ENCODE measurements at regions not wholly inside any gene's neighbourhood (a gene's known extent, or its start where the extent isn't known, plus 50 kb on each side); places are given as distances from the start of the nearest gene placed in this dataset.

GRCh38 chr16:55179852-55180585 is 144.0 kb upstream of the IRX6 start:
- no peak for DNase-seq (ENCODE audit: low read depth)
- no peak overlapping the region for H3K4me3 ChIP-seq (ENCODE audit: low read depth, low read length)
- TF ChIP-seq, protein P1, sequence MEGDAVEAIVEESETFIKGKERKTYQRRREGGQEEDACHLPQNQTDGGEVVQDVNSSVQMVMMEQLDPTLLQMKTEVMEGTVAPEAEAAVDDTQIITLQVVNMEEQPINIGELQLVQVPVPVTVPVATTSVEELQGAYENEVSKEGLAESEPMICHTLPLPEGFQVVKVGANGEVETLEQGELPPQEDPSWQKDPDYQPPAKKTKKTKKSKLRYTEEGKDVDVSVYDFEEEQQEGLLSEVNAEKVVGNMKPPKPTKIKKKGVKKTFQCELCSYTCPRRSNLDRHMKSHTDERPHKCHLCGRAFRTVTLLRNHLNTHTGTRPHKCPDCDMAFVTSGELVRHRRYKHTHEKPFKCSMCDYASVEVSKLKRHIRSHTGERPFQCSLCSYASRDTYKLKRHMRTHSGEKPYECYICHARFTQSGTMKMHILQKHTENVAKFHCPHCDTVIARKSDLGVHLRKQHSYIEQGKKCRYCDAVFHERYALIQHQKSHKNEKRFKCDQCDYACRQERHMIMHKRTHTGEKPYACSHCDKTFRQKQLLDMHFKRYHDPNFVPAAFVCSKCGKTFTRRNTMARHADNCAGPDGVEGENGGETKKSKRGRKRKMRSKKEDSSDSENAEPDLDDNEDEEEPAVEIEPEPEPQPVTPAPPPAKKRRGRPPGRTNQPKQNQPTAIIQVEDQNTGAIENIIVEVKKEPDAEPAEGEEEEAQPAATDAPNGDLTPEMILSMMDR (IDR thresholded peaks at IDR 0.05; ENCODE audit: low read depth, low read length, missing control alignments), result no peak
- in situ Hi-C loops (cut with HindIII; ENCODE audit: low sequenced_read_pairs), result no loop called here

DNA sequence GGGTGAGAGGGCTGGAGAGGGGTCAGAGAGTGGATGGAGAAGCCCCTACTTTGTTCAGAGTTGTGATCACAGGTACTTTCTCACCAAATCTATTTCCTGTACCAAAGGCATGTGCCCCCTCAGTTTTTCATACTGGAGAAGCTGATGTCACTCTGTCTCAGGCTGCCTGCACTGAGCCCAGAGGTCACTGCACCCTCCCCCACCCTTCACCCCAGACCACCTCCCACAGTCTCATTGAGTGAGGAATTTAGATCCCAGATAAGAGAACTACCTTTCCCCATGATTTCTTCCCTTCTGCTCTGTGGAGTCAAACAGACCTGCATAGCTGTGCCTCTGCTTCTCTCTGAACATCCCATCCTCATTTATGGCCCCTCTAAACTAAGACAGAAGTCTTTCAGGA is 140.0 kb upstream of the IRX6 start:
- in situ Hi-C loops (cut with HindIII; ENCODE audit: low sequenced_read_pairs), result no loop called here
- no peak overlapping the region for H3K4me3 ChIP-seq (ENCODE audit: low read depth, low read length)
- TF ChIP-seq, protein P1 (IDR thresholded peaks at IDR 0.05; ENCODE audit: low read depth, low read length, missing control alignments), result no peak
- DNase-seq (ENCODE audit: low read depth), result no peak

- TF ChIP-seq, protein P1 (IDR thresholded peaks at IDR 0.05; ENCODE audit: low read depth, low read length, missing control alignments), result no peak
- DNase-seq (ENCODE audit: low read depth), result no peak
- H3K4me3 ChIP-seq (ENCODE audit: low read depth, low read length), result no peak overlapping the region
- in situ Hi-C loops (cut with HindIII; ENCODE audit: low sequenced_read_pairs), result loop anchor here (5.0 kb wide), 1 partner anchor 43 kb away; no protein-coding TSS in a partner anchor
Measured at GRCh38 chr16:55184619-55185018, 139.4 kb upstream of the IRX6 start.

DNA sequence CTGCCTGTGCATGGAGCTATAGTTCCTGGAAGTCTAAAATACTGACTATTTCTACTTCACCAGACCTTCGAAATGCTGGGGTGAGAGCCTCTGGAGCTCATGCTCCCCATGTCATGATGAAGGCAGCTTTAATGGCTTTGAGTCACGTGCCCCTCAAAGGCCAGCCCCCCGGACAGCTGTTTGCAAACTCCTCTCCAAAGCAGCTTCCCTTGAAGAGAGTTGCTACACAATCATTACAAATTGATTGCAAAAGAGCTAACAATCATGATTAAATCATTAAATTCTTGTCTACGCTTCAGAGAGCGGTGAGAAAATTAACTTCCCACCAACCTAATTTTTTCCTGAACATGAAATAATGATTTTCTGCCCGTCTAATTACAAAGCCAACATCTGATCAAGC is 134.8 kb upstream of the IRX6 start:
- no peak overlapping the region for H3K4me3 ChIP-seq (ENCODE audit: low read depth, low read length)
- TF ChIP-seq, protein P1 (IDR thresholded peaks at IDR 0.05; ENCODE audit: low read depth, low read length, missing control alignments), result no peak
- no peak for DNase-seq (ENCODE audit: low read depth)
- in situ Hi-C loops (cut with HindIII; ENCODE audit: low sequenced_read_pairs), result loop anchor here (5.0 kb wide), 1 partner anchor 38 kb away; no protein-coding TSS in a partner anchor

- no peak for DNase-seq (ENCODE audit: low read depth)
- no peak overlapping the region for H3K4me3 ChIP-seq (ENCODE audit: low read depth, low read length)
- in situ Hi-C loops (cut with HindIII; ENCODE audit: low sequenced_read_pairs), result loop anchor here (5.0 kb wide), 1 partner anchor 37 kb away; no protein-coding TSS in a partner anchor
- TF ChIP-seq, protein P1 (IDR thresholded peaks at IDR 0.05; ENCODE audit: low read depth, low read length, missing control alignments), result no peak
Measured at GRCh38 chr16:55189682-55190636, 134.0 kb upstream of the IRX6 start.

DNA sequence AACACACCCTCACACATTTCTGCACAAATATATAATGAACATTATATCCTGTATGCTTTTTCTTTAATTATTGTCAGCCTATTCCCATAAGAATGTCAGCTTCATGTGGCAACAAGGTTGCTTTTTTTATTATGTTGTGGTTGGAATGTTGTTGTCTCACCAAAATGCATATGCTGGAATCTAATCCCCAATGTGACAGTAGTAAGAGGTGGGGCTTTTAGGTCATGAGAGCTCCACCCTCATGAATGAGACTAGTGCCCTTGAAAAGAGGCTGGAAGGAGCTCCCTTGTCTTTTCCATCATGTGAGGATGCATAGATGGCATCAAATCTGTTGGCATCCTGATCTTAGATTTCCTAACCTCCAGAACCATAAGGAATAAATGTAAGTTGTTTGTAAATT is 131.3 kb upstream of the IRX6 start:
- TF ChIP-seq, protein P1 (IDR thresholded peaks at IDR 0.05; ENCODE audit: low read depth, low read length, missing control alignments), result no peak
- H3K4me3 ChIP-seq (ENCODE audit: low read depth, low read length), result no peak overlapping the region
- in situ Hi-C loops (cut with HindIII; ENCODE audit: low sequenced_read_pairs), result no loop called here
- no peak for DNase-seq (ENCODE audit: low read depth)

Data from astrocyte of the cerebellum (primary cell).